ENCODE measurements at regions not wholly inside any gene's neighbourhood (a gene's known extent, or its start where the extent isn't known, plus 50 kb on each side); places are given as distances from the start of the nearest gene placed in this dataset.

DNA sequence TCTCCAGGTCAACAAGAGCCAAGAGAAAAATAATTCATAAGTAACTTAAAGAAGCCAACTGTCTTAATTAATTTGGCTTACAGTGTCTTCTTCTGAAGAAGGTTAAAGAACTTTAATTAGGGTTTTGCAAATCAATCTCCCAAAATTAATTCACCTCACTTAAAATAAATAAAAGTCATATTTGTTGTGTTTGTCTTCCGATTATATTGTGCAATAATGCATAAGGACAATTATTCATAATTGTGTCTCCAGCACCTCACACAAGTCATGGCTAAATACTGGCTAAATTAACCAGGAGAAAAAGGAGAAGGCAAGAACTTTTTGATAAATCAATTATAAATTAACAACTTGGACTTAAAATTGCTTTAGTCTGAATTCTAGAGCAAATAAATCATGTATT is 899.0 kb upstream of the NR2F2 start:
- TF ChIP-seq ZNF331 (CRISPR knock-in tag; IDR thresholded peaks at IDR 0.05; ENCODE audit: low read depth) (no peak), JUNB (IDR thresholded peaks at IDR 0.05; ENCODE audit: unreplicated experiment) (no peak), EZH2 (IDR thresholded peaks at IDR 0.05; ENCODE audit: low read depth, unreplicated experiment) (no peak), POLR2AphosphoS5 (IDR thresholded peaks at IDR 0.05; ENCODE audit: low read depth) (no peak), EZH2phosphoT487 (IDR thresholded peaks at IDR 0.05; ENCODE audit: unreplicated experiment) (no peak), STAT1 (IDR thresholded peaks at IDR 0.05; ENCODE audit: unreplicated experiment) (no peak), CREB1 (CRISPR knock-in tag; IDR thresholded peaks at IDR 0.05; ENCODE audit: low read depth) (no peak)
- TF ChIP-seq, protein P1, sequence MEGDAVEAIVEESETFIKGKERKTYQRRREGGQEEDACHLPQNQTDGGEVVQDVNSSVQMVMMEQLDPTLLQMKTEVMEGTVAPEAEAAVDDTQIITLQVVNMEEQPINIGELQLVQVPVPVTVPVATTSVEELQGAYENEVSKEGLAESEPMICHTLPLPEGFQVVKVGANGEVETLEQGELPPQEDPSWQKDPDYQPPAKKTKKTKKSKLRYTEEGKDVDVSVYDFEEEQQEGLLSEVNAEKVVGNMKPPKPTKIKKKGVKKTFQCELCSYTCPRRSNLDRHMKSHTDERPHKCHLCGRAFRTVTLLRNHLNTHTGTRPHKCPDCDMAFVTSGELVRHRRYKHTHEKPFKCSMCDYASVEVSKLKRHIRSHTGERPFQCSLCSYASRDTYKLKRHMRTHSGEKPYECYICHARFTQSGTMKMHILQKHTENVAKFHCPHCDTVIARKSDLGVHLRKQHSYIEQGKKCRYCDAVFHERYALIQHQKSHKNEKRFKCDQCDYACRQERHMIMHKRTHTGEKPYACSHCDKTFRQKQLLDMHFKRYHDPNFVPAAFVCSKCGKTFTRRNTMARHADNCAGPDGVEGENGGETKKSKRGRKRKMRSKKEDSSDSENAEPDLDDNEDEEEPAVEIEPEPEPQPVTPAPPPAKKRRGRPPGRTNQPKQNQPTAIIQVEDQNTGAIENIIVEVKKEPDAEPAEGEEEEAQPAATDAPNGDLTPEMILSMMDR (conservative IDR thresholded peaks at IDR 0.05; ENCODE audit: low read depth in 2 of 2): no peak
- TF ChIP-seq, protein P2, sequence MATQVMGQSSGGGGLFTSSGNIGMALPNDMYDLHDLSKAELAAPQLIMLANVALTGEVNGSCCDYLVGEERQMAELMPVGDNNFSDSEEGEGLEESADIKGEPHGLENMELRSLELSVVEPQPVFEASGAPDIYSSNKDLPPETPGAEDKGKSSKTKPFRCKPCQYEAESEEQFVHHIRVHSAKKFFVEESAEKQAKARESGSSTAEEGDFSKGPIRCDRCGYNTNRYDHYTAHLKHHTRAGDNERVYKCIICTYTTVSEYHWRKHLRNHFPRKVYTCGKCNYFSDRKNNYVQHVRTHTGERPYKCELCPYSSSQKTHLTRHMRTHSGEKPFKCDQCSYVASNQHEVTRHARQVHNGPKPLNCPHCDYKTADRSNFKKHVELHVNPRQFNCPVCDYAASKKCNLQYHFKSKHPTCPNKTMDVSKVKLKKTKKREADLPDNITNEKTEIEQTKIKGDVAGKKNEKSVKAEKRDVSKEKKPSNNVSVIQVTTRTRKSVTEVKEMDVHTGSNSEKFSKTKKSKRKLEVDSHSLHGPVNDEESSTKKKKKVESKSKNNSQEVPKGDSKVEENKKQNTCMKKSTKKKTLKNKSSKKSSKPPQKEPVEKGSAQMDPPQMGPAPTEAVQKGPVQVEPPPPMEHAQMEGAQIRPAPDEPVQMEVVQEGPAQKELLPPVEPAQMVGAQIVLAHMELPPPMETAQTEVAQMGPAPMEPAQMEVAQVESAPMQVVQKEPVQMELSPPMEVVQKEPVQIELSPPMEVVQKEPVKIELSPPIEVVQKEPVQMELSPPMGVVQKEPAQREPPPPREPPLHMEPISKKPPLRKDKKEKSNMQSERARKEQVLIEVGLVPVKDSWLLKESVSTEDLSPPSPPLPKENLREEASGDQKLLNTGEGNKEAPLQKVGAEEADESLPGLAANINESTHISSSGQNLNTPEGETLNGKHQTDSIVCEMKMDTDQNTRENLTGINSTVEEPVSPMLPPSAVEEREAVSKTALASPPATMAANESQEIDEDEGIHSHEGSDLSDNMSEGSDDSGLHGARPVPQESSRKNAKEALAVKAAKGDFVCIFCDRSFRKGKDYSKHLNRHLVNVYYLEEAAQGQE (IDR thresholded peaks at IDR 0.05; ENCODE audit: unreplicated experiment): no peak
- TF ChIP-seq, protein P3, sequence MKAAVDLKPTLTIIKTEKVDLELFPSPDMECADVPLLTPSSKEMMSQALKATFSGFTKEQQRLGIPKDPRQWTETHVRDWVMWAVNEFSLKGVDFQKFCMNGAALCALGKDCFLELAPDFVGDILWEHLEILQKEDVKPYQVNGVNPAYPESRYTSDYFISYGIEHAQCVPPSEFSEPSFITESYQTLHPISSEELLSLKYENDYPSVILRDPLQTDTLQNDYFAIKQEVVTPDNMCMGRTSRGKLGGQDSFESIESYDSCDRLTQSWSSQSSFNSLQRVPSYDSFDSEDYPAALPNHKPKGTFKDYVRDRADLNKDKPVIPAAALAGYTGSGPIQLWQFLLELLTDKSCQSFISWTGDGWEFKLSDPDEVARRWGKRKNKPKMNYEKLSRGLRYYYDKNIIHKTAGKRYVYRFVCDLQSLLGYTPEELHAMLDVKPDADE (IDR thresholded peaks at IDR 0.05): no peak
